HepG2 (cell line): ENCODE measurements at regions not wholly inside any gene's neighbourhood (a gene's known extent, or its start where the extent isn't known, plus 50 kb on each side); places are given as distances from the start of the nearest gene placed in this dataset.

Source experiments
- CHD2 ChIP-seq: IDR thresholded peaks from 2 replicates; pipeline ENCODE4 v1.6.1; 2011; ENCODE audit warnings: low read depth, low read length, improper control_type of control experiment
- CTCF ChIP-seq: sonication (generic); formaldehyde crosslinking; IDR thresholded peaks from 2 replicates; pipeline ENCODE4 v1.5.0; 2020; ENCODE audit warnings: mild to moderate bottlenecking, missing genetic modification reagents, moderate library complexity
- EZH2 ChIP-seq: conservative IDR thresholded peaks from 2 replicates; pipeline ENCODE4 v1.6.1; 2012; ENCODE audit warnings: mild to moderate bottlenecking, low read depth, low read length, moderate library complexity
- FOXK2 ChIP-seq: fragments of 450-650 bp; IDR thresholded peaks from 2 replicates; pipeline ENCODE4 v1.6.1; 2016
- HMG20B ChIP-seq: conservative IDR thresholded peaks from 2 replicates; pipeline ENCODE4 v1.6.1; 2016; ENCODE audit warnings: missing genetic modification reagents, missing compliant biosample characterization
- HOXA7 ChIP-seq: sonication (generic); formaldehyde crosslinking; IDR thresholded peaks from 2 replicates; pipeline ENCODE4 v1.8.1; 2022; ENCODE audit warnings: mild to moderate bottlenecking, missing genetic modification reagents, moderate library complexity
- MAFK ChIP-seq, 2 experiments: IDR thresholded peaks in 1 of 2; conservative IDR thresholded peaks in 1 of 2; 2 replicates each; pipeline ENCODE4 v1.6.1; 2011; ENCODE audit warnings: improper control_type of control experiment in 2 of 2, low read length in 2 of 2
- RARA ChIP-seq: IDR thresholded peaks from 2 replicates; pipeline ENCODE4 v1.6.1; 2016; ENCODE audit warnings: missing genetic modification reagents, missing compliant biosample characterization
- RBM39 ChIP-seq: fragments of 200-400 bp; formaldehyde crosslinking; IDR thresholded peaks from one replicate; pipeline ENCODE4 v1.6.1; 2018; ENCODE audit warnings: antibody characterized with exemption, mild to moderate bottlenecking, low read depth, low read length; ENCODE audit not compliant: poor library complexity, severe bottlenecking
- ZBTB49 ChIP-seq: sonication (generic); formaldehyde crosslinking; IDR thresholded peaks from 2 replicates; pipeline ENCODE4 v1.4.0; 2020; ENCODE audit warnings: missing genetic modification reagents, borderline replicate concordance
- ZNF292 ChIP-seq: sonication (generic); formaldehyde crosslinking; IDR thresholded peaks from 2 replicates; pipeline ENCODE4 v1.8.1; 2022; ENCODE audit warnings: mild to moderate bottlenecking, low read depth, missing genetic modification reagents, borderline replicate concordance
- ZNF589 ChIP-seq: sonication (generic); formaldehyde crosslinking; conservative IDR thresholded peaks from 2 replicates; pipeline ENCODE4 v1.8.0; 2022; ENCODE audit warnings: mild to moderate bottlenecking, moderate library complexity, missing genetic modification reagents

GRCh38 chr13:67763384-67763783, 533.2 kb upstream of the PCDH9 start:
- TF ChIP-seq FOXK2 (no peak), HOXA7 (CRISPR knock-in tag) (no peak), EZH2 (no peak), ZNF292 (no peak), ZNF589 (no peak), RBM39 (no peak), CHD2 (no peak), CTCF (CRISPR knock-in tag) (no peak), HMG20B (no peak), RARA (CRISPR knock-in tag) (no peak), MAFK (conservative IDR thresholded peaks at IDR 0.05 in 1 of 2, IDR thresholded peaks at IDR 0.05 in 1 of 2; ENCODE audit: low read length in 2 of 2) (no peak), ZBTB49 (CRISPR knock-in tag) (no peak)
